ENCODE measurements at regions not wholly inside any gene's neighbourhood (a gene's known extent, or its start where the extent isn't known, plus 50 kb on each side); places are given as distances from the start of the nearest gene placed in this dataset.

DNA sequence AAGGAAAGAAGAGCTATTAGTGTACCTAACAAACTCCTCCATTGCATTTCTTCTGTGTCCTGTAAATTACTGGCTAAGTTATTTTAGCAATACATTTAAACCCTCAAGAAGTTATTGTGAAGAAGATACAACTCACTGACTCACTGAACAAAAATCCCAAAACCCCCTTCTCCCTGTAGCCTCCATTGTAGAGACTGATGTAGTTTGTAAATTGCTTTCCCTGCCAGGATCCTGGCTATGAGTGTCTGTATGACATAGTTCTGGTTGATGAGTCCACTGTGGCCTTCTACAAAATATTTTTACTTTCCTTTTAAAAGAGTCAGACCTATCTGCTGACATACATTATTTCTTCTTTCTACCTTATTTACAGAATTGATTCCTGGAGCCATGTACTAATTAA is 155.6 kb downstream of the SLC6A15 start:
- ATAC-seq: no peak
- DNase-seq (ENCODE audit: missing footprints): no peak
- intact Hi-C loops (cut with DNase I): no loop called here

DNA sequence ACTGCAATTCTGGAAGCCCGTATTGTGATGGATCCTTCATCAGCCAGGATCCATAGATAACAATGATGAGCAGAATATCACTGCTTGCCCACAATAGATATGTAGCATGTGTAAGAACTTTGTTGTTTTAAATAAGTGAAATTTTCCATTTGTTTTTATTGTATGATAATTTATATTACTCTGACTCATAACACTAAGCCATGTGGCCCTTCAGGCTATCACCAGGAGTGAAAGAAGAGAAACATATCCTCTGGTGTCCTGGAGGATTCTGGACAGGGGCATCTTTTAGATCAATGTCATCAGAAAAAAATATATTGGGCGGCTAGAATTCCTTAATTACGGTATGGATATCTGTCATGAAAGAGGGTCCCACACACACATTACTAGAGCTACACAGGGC is 167.5 kb downstream of the SLC6A15 start:
- intact Hi-C loops (cut with DNase I): no loop called here
- no peak for ATAC-seq
- DNase-seq (ENCODE audit: missing footprints): no peak

GRCh38 chr12:84741692-84742091 is 170.9 kb downstream of the SLC6A15 start:
- intact Hi-C loops (cut with DNase I): no loop called here
- DNase-seq (ENCODE audit: missing footprints) (no peak), ATAC-seq (no peak)

DNA sequence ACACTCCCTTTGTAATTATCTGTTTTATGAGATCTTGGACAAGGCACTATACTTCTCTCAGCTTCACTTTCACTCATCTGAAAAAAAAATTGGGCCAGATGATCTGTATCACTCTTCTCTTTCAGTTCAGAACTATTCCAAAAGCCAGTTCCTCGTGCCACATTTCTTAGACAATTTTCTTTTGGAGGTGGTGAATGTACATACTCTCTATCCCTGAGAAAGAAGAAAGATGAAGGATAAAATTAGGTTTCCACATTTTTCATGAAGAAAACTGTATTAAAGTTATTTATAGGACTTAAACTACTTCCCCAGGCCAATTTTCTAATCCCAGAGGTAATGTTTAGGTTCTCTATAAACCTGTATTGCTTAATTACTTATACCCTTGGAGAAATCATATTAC is 171.6 kb downstream of the SLC6A15 start:
- intact Hi-C loops (cut with DNase I): no loop called here
- ATAC-seq: no peak
- DNase-seq (ENCODE audit: missing footprints): no peak

DNA sequence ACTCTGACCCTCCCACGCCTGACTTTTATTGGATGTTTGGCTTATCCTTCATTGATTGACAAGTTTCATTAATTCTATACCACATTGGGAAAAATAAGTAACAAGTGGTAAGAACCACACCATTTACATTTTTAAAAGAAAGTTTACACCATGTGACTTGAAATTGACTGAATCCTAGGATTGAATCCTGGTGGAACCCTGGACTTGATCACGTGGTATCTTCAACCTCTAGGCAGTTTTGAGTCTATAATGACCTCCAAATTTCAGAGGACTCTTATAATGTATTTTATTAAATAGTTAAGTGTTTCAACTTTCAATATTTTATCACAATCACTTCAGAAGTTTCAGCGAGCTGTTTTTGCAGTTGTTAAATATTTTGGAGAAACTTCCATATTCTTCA is 172.0 kb downstream of the SLC6A15 start:
- intact Hi-C loops (cut with DNase I): no loop called here
- ATAC-seq: no peak
- DNase-seq (ENCODE audit: missing footprints): no peak

DNA sequence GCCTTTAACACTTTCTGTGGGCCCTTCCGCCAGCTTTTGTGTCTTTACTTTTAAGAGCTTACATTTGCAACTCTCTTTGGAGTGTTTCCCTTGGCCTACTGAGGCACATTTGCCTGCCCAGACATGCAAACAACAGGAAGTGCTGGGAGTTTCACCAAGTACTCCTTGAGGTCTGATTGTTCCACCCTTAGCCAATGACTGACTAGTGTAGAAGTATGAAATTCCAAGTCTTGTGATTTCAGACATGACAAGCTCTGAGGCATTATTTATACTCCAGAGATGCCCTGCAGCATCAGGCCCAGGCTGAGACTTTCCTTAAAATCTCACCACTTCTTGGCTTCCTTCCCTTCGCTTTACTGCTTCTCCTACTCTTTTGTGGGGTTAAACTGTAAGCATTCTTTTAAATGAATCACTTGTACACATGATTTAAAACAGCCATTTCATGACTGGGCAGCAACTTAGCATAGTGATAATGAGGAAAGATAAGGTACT is 174.1 kb downstream of the SLC6A15 start:
- DNase-seq (ENCODE audit: missing footprints) (no peak), ATAC-seq (no peak)
- intact Hi-C loops (cut with DNase I): no loop called here

DNA sequence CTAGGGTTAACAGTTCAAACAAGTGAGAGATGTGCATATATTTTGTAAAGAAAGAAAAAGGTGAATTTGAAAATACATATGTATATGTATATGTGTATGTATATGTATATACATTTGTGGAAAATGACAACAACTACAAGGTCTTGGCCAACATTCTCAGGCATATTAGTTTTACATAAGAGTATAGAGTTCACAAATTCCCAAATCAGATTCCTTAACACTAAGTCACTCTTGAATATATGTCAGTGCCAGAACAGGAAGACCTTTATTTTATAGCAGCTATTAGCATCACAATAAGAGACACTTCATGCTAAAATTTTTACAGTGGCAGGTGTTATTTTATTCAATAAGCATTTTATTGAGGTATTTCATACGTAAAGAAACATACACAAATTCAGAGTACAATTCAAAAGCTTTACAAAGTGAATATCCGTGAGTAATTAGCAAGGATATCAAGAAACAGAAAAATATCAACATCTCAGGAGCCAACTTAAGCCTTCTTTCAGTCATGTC is 179.7 kb downstream of the SLC6A15 start:
- intact Hi-C loops (cut with DNase I): no loop called here
- ATAC-seq (no peak), DNase-seq (ENCODE audit: missing footprints) (no peak)

DNA sequence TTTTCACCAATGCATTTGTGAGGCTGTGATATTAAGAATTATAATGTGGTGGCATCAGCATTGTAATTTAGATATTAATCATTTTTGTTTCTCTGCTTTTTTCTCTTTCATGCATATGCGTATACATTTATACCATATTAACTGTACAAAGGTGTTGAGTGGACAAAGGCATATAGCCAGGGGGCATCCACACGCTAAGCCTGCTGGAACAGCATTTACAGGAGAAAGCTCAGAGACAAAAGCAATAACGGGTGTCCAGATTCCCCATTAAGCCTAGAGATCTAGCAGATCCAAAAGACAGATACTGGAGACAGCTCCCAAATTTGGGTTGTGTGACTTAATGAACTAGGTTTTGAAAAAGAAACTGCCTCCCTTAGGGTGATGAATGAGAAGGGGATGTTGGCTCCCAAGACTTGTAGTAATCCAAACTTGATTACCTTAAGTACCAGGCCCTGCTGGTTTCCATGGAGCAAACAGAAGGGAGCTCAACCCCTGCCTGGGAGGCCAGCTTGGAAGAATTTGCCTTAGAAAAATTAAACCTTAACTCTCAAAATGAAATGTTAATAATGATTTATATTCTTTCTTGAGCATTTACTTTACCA is 181.9 kb downstream of the SLC6A15 start:
- no peak for DNase-seq (ENCODE audit: missing footprints)
- no peak for ATAC-seq
- intact Hi-C loops (cut with DNase I): no loop called here

GRCh38 chr12:84727961-84728360 is 184.6 kb downstream of the SLC6A15 start:
- intact Hi-C loops (cut with DNase I): no loop called here
- ATAC-seq: no peak
- DNase-seq (ENCODE audit: missing footprints): no peak

GRCh38 chr12:84726780-84727179 is 185.8 kb downstream of the SLC6A15 start:
- DNase-seq (ENCODE audit: missing footprints): no peak
- intact Hi-C loops (cut with DNase I): no loop called here
- no peak for ATAC-seq

DNA sequence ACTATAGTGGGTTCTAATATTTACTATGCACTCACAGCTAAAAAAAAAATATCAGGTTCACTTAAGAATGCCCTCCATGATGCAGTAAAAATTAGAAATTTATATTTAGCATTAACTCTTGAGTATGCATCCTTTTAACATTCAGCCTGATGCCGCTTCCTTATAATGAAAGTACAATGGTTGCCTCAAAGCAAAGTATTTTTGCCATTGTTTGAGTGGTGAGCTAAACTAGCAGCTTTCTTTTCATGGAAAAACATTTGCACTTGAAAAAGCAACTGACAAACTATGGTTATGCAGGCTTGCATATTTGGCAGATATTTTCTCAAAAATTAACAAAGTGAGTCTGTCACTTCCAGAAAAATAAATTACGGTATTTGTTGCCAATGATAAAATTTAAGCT is 188.6 kb downstream of the SLC6A15 start:
- DNase-seq (ENCODE audit: missing footprints) (no peak), ATAC-seq (no peak)
- intact Hi-C loops (cut with DNase I): no loop called here

DNA sequence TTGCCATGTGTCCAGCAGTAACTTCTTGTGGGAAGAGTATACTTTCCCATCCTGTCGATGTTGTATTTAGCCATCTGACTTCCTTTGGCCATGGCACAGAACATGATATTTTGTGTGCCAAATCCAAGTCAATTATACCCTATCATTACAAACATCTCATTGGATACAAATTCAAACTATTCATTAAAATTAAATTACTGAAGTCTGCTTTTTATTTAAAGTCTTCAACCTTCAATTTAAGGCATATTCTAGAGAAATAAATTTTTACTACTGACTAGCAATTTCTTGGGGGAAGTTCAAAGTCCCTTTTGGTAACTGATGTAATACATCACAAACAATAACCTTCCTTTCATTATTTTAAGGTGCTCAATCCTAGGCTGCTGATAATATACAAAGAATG is 192.6 kb downstream of the SLC6A15 start:
- no peak for ATAC-seq
- intact Hi-C loops (cut with DNase I): no loop called here
- no peak for DNase-seq (ENCODE audit: missing footprints)

DNA sequence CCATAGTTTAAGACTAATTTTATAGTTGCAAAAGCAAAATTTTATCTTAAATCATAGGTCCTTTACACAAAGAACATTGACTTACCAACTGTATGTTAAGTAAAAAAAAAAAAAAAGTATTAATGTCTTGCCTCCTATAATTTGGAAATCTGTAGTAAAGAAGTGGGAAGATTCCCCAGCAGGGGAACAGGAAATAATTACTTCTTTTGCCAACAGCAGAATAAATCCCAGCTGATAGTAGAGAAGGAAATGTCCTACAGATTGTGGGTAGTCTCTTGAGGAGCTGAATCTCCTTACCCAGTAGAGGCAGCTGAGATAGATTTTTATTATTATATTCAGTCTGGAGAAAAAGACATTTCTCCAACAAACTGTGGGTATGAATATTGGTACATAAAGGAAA is 193.7 kb downstream of the SLC6A15 start:
- DNase-seq (ENCODE audit: missing footprints) (no peak), ATAC-seq (no peak)
- intact Hi-C loops (cut with DNase I): no loop called here

- intact Hi-C loops (cut with DNase I): no loop called here
- no peak for DNase-seq (ENCODE audit: missing footprints)
- ATAC-seq: no peak
These were observed 199.9 kb downstream of the SLC6A15 start for GRCh38 chr12:84712747-84713146.

DNA sequence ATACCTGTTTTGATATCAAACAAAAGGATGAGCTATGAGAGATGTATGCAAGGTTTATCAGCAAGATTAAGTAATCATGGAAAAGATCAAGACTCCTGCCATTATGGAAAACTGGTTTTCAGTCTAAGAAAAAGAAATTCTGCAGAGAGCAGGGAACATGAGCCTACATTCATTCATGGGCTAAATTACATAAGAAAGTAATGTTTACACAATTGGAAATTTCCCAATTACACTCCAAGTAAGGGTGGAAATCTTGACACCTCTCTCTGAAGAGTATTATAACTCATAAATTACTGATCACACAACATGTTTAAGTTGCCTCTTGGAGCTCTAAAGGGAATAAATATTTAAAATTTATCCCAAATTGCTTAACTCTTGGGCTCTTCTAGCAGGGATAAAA is 206.2 kb downstream of the SLC6A15 start:
- ATAC-seq (no peak), DNase-seq (ENCODE audit: missing footprints) (no peak)
- intact Hi-C loops (cut with DNase I): no loop called here

DNA sequence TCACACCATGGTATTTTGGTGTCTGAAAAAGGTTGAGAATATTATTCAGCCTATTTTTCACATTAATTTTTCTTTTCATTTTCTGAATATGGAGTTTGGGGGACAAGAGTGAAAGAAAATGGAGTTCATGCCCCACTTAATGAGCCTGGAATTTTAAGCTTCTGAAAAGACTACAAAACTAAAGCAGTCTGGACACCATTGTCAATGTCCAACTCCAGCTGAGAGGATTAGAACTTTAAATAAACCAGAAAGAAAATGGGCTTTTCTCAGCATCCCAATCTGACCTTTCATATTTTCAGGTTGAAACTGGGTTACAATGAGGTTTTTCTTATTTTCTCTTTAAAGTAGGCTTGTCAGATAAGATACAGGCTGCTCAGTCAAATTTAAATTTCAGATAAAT is 207.7 kb downstream of the SLC6A15 start:
- DNase-seq (ENCODE audit: missing footprints): no peak
- intact Hi-C loops (cut with DNase I): no loop called here
- no peak for ATAC-seq

DNA sequence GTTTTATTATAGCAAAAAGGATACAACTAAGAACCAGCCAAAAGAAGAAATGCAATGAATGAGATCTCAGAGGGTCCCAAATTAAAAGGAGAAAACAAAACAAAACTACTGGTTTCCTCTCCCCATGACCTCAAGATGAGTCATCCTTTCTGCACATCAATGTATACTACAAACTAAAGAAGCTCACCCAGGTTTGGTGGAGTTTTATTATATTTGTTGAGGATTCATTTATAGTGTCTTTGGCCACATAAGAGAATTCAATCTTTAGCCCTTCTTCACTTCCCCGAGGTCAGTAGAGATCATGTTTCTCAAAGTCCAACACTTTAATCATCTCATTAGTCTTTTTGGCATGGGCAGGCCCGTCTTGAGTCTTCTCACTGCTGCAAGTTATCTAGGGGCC is 210.6 kb downstream of the SLC6A15 start:
- intact Hi-C loops (cut with DNase I): no loop called here
- ATAC-seq (no peak), DNase-seq (ENCODE audit: missing footprints) (no peak)

DNA sequence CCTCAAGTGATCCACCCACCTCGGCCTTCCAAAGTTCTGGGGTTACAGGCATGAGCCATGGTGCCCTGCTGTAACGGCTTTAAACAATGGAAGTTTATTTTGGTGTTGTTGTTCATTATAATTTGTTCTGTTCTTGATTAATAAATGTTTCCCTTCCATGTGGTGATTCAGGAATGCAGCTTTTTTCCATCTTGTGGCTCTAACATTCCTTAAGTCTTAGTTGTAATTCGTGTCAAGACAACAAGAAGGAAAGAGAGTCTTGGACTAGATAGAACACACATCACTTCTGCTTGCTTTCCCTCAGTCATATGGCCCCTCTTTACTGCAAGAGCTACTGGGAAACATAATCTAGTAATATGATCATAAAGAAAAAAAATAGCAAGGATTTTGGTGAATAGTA is 211.6 kb downstream of the SLC6A15 start:
- intact Hi-C loops (cut with DNase I): no loop called here
- DNase-seq (ENCODE audit: missing footprints): no peak
- ATAC-seq: no peak

DNA sequence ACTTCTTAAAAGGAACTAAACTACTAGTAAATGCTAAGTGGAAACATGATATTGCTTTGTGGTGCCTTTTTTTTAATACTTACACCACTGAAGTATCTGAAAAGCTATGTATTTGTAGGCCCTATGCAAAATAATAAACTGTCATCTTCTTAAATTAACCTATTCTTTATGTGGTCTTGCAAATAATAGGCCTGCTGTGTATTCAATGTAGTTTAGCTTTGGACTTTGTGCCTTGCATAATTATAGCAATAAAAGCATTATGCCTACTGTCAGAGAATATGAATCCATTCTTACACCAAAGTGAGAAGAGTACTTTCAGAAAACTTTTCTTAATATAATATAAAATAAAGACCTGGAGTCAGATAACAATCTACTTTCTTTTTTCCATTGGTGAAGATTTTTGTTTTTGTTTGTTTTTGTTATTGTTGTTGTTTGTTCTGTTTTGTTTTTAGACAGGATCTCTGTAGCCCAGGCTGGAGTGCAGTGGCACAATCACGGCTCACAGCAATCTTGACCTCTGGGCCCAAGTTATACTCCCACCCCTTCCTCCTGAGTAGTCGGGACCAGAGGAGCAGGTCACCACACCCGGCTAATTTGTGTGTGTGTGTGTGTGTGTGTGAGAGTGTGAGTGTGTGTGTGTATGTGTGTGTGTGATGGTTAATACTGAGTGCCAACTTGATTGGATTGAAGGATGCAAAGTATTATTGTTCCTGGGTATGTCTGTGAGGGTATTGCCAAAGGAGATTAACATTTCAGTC is 213.8 kb downstream of the SLC6A15 start:
- DNase-seq (ENCODE audit: missing footprints) (no peak), ATAC-seq (no peak)
- intact Hi-C loops (cut with DNase I): no loop called here

- ATAC-seq (no peak), DNase-seq (ENCODE audit: missing footprints) (no peak)
- intact Hi-C loops (cut with DNase I): no loop called here
These were observed 215.6 kb downstream of the SLC6A15 start for GRCh38 chr12:84696908-84697540.

All from Right ventricle myocardium inferior (tissue), 1 donor.